ENCODE measurements at regions not wholly inside any gene's neighbourhood (a gene's known extent, or its start where the extent isn't known, plus 50 kb on each side); places are given as distances from the start of the nearest gene placed in this dataset.
"Not testable (repeated sequence)": the region's sequence is repeated elsewhere in the genome, so short reads cannot be mapped to it uniquely, and the experiment has no call there.

DNA sequence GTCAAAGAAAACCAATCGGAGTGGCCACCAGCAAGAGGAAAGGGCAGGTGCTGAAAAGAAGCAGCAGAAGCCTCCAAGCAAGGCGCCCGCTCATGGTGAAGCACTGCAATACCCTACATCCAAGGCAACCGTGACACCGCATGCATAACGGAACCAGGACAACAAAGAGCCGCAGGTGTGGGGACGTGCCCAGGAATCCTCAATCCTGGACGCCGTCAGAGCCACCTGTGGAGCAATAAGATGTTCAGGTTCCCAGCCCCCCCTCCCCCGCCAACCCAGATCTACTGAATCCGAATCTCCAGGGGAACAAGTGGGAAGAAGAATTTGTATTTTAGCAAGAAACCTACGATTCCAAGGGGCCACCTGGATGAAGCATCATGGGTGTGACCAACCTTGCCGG, 70.8 kb downstream of the SHANK2 start:
- DNase-seq: no peak

DNA sequence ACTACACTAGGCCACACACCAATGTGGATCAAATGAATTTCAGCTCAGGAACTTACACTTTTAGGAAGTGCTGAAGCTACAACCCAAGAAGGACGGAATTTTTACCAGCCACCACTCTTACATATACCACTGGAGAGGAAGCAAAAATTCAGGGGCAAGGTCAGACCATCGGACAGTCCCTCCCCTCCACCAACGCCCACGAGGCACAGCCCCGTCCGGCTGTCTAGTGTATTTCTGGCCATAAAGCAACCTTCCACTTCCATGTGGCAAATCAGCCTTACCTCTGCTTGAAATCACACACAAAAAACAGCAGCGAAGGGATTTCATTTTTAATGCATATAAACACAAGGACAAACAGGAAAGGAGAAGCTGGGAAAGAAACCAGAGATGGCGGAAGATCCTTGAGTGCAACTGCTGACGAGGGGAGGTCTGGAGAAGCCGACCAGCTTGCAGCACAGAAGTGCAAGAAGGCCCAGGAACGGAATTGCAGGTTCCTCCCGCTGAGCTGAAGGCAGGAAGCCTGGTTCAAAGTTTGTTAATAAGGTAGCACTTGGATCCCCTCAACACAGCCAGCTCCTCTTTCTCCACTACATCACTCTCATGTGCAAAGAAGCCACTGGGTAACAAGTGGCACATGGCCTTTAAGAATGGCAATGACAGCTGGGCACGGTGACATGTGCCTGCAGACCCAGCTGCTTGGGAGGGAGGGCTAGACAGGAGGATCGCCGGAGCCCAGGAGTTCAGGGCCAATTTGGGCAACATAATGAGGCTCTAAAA, 71.5 kb downstream of the SHANK2 start:
- DNase-seq: no peak

DNA sequence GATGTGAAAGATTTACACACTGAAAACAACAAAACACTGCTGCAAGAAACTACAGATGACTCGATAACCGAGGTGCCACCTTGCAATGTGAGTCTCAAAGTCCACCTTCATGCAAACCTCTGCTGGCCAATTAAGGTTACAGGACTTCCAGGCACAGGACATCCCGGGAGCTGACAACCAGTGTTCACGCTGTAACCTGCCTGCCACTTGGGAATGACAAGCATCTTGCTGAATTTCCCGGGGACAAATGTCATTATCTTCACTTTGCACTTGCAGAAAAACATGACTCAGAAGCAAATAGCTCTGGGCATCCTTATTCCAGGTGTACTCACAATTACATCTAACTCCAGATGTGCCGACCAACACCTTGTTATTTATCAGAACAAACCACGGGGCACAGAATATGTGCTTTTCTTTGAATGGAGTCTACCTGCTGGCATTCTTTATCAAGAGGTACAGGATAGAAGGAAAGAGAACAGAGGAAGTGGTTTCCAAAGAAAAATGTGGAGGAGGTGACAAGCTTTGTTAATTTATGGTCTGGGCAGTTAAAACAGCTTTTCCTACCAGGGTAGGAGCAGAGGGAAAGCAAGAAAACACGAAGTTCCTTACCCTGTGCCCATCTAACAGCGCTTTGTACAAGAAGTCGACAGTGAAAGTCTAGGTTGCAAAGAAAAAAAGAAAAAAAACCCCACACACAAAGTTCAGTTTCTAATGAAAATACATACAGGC, 72.3 kb downstream of the SHANK2 start:
- DNase-seq: no peak

- no peak for DNase-seq
Measured at GRCh38 chr11:71178076-71178475, 74.3 kb downstream of the SHANK2 start.

GRCh38 chr11:71176812-71177211, 75.6 kb downstream of the SHANK2 start:
- DNase-seq: no peak

DNA sequence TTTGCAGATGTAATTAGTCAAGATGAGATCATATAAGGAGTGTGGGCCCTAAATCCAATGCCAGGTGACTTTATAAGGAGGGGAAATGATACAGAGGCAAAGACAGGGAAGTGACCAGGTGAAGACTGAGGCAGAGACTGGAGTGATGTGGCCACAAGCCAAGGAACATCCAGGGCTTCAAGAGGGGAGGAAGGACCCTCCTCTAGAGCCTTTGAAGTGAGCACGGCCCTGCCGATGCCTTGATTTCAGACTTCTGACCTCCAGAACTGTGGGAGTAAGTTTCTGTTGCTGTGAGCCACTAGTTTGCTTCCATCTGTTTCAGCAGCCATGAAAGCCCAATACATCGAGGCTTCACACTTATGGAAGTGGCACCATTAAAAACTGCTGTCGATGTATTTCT, 78.7 kb downstream of the SHANK2 start:
- DNase-seq: no peak

DNA sequence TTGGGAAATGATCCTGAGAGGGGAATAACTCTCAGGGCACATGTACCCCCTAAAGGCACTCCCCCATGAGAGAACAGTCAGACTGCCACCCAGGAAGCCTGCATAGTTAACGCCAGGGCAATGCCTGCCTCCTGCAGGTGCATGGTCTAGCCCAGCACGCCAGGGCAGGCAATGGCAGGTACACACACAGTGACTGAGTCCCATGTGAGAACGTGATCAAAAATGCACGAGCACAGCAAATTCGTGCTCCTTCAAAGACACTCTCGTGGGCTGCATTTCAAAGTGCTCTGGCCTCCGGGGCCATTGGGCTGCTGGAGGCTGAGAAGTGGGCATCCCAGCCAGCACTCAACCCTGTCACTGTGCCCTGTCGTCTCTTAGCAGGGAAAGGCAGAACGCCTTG, 79.7 kb downstream of the SHANK2 start:
- no peak for DNase-seq

GRCh38 chr11:71171576-71171975, 80.8 kb downstream of the SHANK2 start:
- no peak for DNase-seq

GRCh38 chr11:71170624-71171423, 81.6 kb downstream of the SHANK2 start:
- DNase-seq: no peak

DNA sequence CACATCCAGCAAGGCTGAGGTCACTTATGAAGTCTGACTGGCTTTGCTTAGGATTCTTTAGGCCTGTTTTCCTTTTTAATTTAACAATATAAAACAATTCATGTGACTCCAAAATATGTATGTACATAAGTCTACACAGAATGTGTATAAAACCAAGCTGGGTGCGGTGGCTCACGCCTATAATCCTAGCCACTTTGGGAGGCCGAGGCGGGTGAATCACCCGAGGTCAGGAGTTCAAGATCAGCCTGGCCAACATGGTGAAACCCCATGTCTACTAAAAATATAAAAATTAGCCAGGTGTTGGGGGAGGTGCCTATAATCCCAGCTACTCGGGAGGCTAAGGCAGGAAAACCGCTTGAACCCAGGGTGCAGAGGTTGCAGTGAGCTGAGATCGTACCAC, 83.1 kb downstream of the SHANK2 start:
- no peak for DNase-seq

- DNase-seq: not testable (repeated sequence)
Measured at GRCh38 chr11:71167814-71168213, 84.6 kb downstream of the SHANK2 start.

DNA sequence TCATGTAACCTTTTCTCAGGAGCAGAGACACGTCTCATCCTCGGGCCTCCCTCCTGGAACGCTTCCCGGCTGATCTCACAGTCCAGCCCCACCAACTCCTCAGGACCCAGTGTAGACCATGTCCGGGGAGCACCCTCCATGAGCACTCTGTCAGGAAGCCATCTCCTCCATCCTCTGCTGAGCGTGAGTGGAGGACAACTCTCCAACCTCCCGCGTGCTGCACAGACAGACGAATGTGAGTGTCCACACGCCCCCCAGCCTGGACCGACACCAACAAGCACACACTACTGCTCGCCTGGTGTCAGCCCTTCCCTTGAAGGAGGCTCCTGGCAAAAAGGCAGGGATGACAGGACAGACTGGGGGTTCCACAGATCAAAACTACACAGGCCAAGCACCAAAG, 86.6 kb downstream of the SHANK2 start:
- DNase-seq: no peak

- DNase-seq: no peak
Measured at GRCh38 chr11:71164621-71165020, 87.8 kb downstream of the SHANK2 start.

GRCh38 chr11:71164186-71164585, 88.2 kb downstream of the SHANK2 start:
- no peak for DNase-seq

GRCh38 chr11:71163371-71163770, 89.0 kb downstream of the SHANK2 start:
- DNase-seq: no peak

GRCh38 chr11:71158936-71159335, 93.4 kb downstream of the SHANK2 start:
- DNase-seq: no peak

- not testable (repeated sequence) for DNase-seq
Measured at GRCh38 chr11:71157676-71158075, 94.7 kb downstream of the SHANK2 start.

GRCh38 chr11:71156301-71156700, 96.1 kb downstream of the SHANK2 start:
- no peak for DNase-seq

DNA sequence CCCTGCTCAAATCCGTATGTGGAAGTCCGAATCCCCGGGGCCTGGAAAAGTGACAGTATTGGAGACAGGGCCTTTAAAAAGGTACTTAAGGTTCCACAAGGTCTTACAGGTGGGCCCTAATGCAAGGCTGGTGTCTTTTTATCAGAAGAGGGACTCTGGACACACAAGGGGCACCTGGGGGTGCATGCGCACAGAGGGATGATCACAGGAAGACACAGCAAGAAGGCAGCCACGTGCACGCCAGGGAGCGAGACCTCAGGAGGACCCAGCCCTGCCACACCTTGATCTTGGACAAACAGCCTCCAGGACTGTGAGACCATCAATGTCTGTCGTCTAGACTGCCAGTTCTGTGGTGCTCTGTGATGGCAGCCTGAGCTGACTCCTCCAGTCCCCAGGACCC, 96.5 kb downstream of the SHANK2 start:
- DNase-seq: no peak

- no peak for DNase-seq
Measured at GRCh38 chr11:71154261-71154805, 98.0 kb downstream of the SHANK2 start.

DNA sequence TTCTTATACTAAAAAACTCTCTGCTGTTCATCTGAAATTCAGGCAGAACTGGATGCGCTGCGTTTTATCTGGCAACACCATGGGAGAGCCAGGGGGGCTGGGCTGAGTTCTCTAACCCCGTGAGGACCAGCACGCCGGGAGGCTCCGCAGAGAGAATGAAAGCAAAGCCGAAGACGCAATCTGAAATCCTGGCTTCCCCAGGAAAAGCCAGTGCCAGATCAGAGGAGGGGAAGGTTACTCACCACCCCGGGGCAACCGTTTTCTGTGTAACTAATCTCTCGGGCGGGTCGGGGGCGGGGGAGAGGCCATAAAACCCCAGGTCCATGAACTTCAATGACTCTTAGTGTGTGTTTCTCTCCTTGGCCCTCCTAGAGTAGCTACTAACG, 99.4 kb downstream of the SHANK2 start:
- DNase-seq: no peak

GRCh38 chr11:71152312-71153004, 99.9 kb downstream of the SHANK2 start:
- DNase-seq: not testable (repeated sequence)

- DNase-seq: no peak
Measured at GRCh38 chr11:71151561-71151960, 100.8 kb downstream of the SHANK2 start.

All from SHP77 treated with DMSO at 0.1 percent for 48 hours (cell line).